HCT116 (cell line): ENCODE measurements at regions not wholly inside any gene's neighbourhood (a gene's known extent, or its start where the extent isn't known, plus 50 kb on each side); places are given as distances from the start of the nearest gene placed in this dataset.

ENCODE experiments used
- ATAC-seq: fragments of 200-7000 bp; cut with Tn5 transposase; 2 replicates; pipeline ENCODE4 v1.9.1; 2020; ENCODE audit warnings: mild to moderate bottlenecking, moderate library complexity
- BruUV-seq: library from RNA; stranded (reverse); fragments of 400-500 nt; replicated peaks from 2 replicates; lab custom pipeline; 2021; lab: Mats Ljungman, UMichigan
- CTCF ChIA-PET: fragments of 300-600 bp; sonication (Branson Sonifier 250); formaldehyde crosslinking; loops from one replicate; lab custom pipeline; 2021; ENCODE audit warnings: antibody characterized with exemption; lab: Charles Lee
- POLR2A ChIA-PET: fragments of 300-600, 350-600 bp; sonication (Branson Sonifier 250); formaldehyde crosslinking; loops from one replicate; lab custom pipeline; 2021; ENCODE audit warnings: antibody characterized with exemption; lab: Charles Lee
- RAD21 ChIA-PET, 2 experiments: fragments of 300-600 bp; sonication (Branson Sonifier 250); formaldehyde crosslinking; loops; one replicate each; lab custom pipeline; 2023; ENCODE audit warnings: low total read pairs in 2 of 2; ENCODE audit not compliant: uncharacterized antibody in 2 of 2, unreplicated experiment in 2 of 2, low non-redundant PET in 1 of 2; lab: Charles Lee
- DNase-seq: peaks from one replicate; pipeline ENCODE4 v3.0.0-alpha.2; 2010; ENCODE audit warnings: low read depth, low spot score
- H2AFZ ChIP-seq: fragments of 200-600 bp; shearing (Covaris generic), sonication (generic); 2 replicates; pipeline ENCODE4 v1.6.1; 2017; ENCODE audit warnings: low read depth, mixed run types, mixed read lengths, antibody characterized with exemption, low read length; ENCODE audit not compliant: poor library complexity, severe bottlenecking
- H3K27ac ChIP-seq: 2 replicates; pipeline ENCODE4 v1.5.1; 2012; ENCODE audit warnings: low read depth, low read length
- H3K27me3 ChIP-seq: fragments of 200-600 bp; sonication (generic); 2 replicates; pipeline ENCODE4 v1.6.1; 2016; ENCODE audit warnings: mixed run types, low read length, mixed read lengths; ENCODE audit not compliant: insufficient read depth
- H3K36me3 ChIP-seq, 2 experiments: fragments of 200-500 bp in 1 of 2; fragments of 200-600 bp in 1 of 2; sonication (Bioruptor generic) in 1 of 2; sonication (generic) in 1 of 2; 2 replicates each; pipeline versions ENCODE4 v1.5.1 to v1.6.1; 2014 to 2016; ENCODE audit warnings: low read length in 2 of 2, inconsistent platforms in 1 of 2, mixed read lengths in 1 of 2, mixed run types in 1 of 2; ENCODE audit not compliant: insufficient read depth in 2 of 2, control insufficient read depth in 1 of 2
- H3K4me1 ChIP-seq, 2 experiments: fragments of 200-600 bp in 1 of 2; sonication (generic) in 1 of 2; 2 replicates each; pipeline versions ENCODE4 v1.5.1 to v1.6.1; 2012 to 2017; ENCODE audit warnings: low read length in 2 of 2, inconsistent platforms in 1 of 2, mild to moderate bottlenecking in 1 of 2, mixed read lengths in 1 of 2, mixed run types in 1 of 2, moderate library complexity in 1 of 2; ENCODE audit not compliant: insufficient read depth in 2 of 2, control insufficient read depth in 1 of 2
- H3K4me2 ChIP-seq: fragments of 200-600 bp; sonication (generic); 2 replicates; pipeline ENCODE4 v1.6.1; 2017; ENCODE audit warnings: mixed run types, low read length, mixed read lengths
- H3K4me3 ChIP-seq, 2 experiments: fragments of 200-600 bp in 1 of 2; sonication (generic) in 1 of 2; replicated peaks in 1 of 2; 2 replicates each; pipeline ENCODE4 v1.5.1; 2011 to 2016; ENCODE audit warnings: low read length in 2 of 2, control low read depth in 1 of 2, low read depth in 1 of 2, mild to moderate bottlenecking in 1 of 2, mixed read lengths in 1 of 2, mixed run types in 1 of 2
- H3K79me2 ChIP-seq: fragments of 200-600 bp; sonication (generic); 2 replicates; pipeline ENCODE4 v1.6.1; 2017; ENCODE audit warnings: mild to moderate bottlenecking, mixed run types, low read length, moderate library complexity, mixed read lengths; ENCODE audit not compliant: insufficient read depth
- H3K9ac ChIP-seq: fragments of 200-600 bp; sonication (generic); 2 replicates; pipeline ENCODE4 v1.6.1; 2016; ENCODE audit warnings: low read length, mixed read lengths
- H3K9me2 ChIP-seq: fragments of 200-600 bp; sonication (generic), shearing (Covaris generic); 2 replicates; pipeline ENCODE4 v1.6.1; 2017; ENCODE audit warnings: mixed run types, mild to moderate bottlenecking, moderate library complexity; ENCODE audit not compliant: insufficient read depth
- H3K9me3 ChIP-seq, 2 experiments: fragments of 200-500 bp in 1 of 2; fragments of 200-600 bp in 1 of 2; sonication (Bioruptor generic) in 1 of 2; sonication (generic) in 1 of 2; 2 replicates each; pipeline ENCODE4 v1.6.1; 2014 to 2017; ENCODE audit warnings: low read length in 2 of 2, mixed read lengths in 2 of 2, inconsistent platforms in 1 of 2, low read depth in 1 of 2, mild to moderate bottlenecking in 1 of 2, mixed run types in 1 of 2, moderate library complexity in 1 of 2; ENCODE audit not compliant: control insufficient read depth in 1 of 2, insufficient read depth in 1 of 2
- H4K20me1 ChIP-seq: fragments of 200-600 bp; sonication (generic), shearing (Covaris generic); 2 replicates; pipeline ENCODE4 v1.6.1; 2017; ENCODE audit warnings: mixed run types, mild to moderate bottlenecking, moderate library complexity; ENCODE audit not compliant: insufficient read depth
- EGR1 ChIP-seq: IDR thresholded peaks from 2 replicates; pipeline ENCODE4 v1.6.1; 2012; ENCODE audit warnings: low read depth
- FOSL1 ChIP-seq: IDR thresholded peaks from 2 replicates; pipeline ENCODE4 v1.6.1; 2012; ENCODE audit warnings: low read depth
- POLR2AphosphoS5 ChIP-seq: IDR thresholded peaks from 2 replicates; pipeline ENCODE4 v1.6.1; 2011; ENCODE audit warnings: mild to moderate bottlenecking, low read depth, low read length, moderate library complexity
- SIN3A ChIP-seq: IDR thresholded peaks from 2 replicates; pipeline ENCODE4 v1.6.1; 2012; ENCODE audit warnings: low read depth
- SRF ChIP-seq: IDR thresholded peaks from 2 replicates; pipeline ENCODE4 v1.6.1; 2012; ENCODE audit warnings: low read depth
- TCF7L2 ChIP-seq: IDR thresholded peaks from 2 replicates; pipeline ENCODE4 v1.7.0; 2011; ENCODE audit warnings: borderline replicate concordance, inconsistent platforms; ENCODE audit not compliant: insufficient read depth, insufficient read length; ENCODE audit errors: extremely low read depth
- ZNF274 ChIP-seq: fragments of 200-500 bp; sonication (Bioruptor generic); IDR thresholded peaks from 2 replicates; pipeline ENCODE4 v1.6.1; 2014; ENCODE audit warnings: mild to moderate bottlenecking, low read depth, low read length, inconsistent platforms
- intact Hi-C: fragments of 100-400 bp; cut with micrococcal nuclease; formaldehyde crosslinking; loops from 2 replicates; pipeline ENCODE4 v1.10.0; 2022
- TF ChIP-seq, protein P1 (sequence below): IDR thresholded peaks from 2 replicates; pipeline ENCODE4 v1.6.1; 2011; ENCODE audit warnings: mild to moderate bottlenecking, low read length, moderate library complexity; ENCODE audit not compliant: insufficient replicate concordance; ENCODE audit errors: extremely low read depth
- TF ChIP-seq, protein P2 (sequence below): IDR thresholded peaks from 2 replicates; pipeline ENCODE4 v1.6.1; 2012; ENCODE audit warnings: low read depth

DNA sequence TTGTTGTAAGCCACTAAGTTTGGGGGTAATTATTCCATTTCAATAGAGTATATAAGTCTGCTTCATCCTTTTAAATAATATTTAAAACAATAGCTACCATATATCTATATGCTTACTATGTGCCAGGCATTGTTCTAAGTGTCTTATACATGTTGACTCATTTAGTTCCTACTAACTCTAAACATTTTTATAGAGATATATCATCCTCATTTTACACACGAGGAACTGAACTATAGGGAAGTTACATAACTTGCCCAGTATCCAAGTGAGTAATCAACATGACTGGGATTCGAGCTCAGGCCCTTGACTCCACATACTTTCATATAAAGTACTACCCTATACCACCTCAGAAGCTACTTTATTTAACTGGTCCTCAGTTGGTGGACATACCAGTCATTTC is 175.3 kb upstream of the RAI2 start (continued):
- TF ChIP-seq, protein P1, sequence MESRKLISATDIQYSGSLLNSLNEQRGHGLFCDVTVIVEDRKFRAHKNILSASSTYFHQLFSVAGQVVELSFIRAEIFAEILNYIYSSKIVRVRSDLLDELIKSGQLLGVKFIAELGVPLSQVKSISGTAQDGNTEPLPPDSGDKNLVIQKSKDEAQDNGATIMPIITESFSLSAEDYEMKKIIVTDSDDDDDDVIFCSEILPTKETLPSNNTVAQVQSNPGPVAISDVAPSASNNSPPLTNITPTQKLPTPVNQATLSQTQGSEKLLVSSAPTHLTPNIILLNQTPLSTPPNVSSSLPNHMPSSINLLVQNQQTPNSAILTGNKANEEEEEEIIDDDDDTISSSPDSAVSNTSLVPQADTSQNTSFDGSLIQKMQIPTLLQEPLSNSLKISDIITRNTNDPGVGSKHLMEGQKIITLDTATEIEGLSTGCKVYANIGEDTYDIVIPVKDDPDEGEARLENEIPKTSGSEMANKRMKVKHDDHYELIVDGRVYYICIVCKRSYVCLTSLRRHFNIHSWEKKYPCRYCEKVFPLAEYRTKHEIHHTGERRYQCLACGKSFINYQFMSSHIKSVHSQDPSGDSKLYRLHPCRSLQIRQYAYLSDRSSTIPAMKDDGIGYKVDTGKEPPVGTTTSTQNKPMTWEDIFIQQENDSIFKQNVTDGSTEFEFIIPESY: no peak
- TF ChIP-seq POLR2AphosphoS5 (no peak), EGR1 (no peak), ZNF274 (no peak), TCF7L2 (no peak), SRF (no peak)

DNA sequence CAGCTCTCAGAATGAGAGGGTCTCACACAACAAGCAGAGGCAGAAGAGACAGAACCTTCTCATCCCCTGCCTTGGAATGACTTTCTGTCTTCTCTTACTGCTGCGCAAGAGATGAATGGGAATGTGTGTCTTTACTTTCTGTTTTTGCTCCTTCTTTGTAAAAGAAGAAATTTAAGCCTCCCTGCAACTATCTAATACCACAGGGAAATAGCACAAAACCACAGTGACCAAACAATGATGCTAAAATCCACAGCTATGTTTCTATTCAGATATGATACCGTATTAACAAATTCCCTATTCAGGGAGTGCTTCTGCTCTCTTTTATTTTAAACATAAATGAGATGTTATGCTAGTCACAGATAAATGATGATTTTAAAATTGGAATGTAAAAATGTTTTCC is 173.8 kb upstream of the RAI2 start:
- no peak overlapping the region for H3K4me3 ChIP-seq
- H3K9me3 ChIP-seq: no peaks in the 10 kb centered on the region
- H3K4me2 ChIP-seq: no peak overlapping the region
- peaks cover 6% of the 10 kb centered on the region; the same call in 1 of the 2 replicates for H3K27me3 ChIP-seq
- no peak for ATAC-seq
- ChIA-PET CTCF (no interaction called here), RAD21 (no interaction called here), POLR2A (no interaction called here)
- no peaks in the 10 kb centered on the region for H3K79me2 ChIP-seq
- H4K20me1 ChIP-seq: no peaks in the 10 kb centered on the region
- H3K9ac ChIP-seq: no peak overlapping the region
- H3K4me1 ChIP-seq: no peaks in the 10 kb centered on the region
- no peak overlapping the region for H2AFZ ChIP-seq
- intact Hi-C loops: no loop called here
- no peaks in the 10 kb centered on the region for H3K36me3 ChIP-seq
- no TSS peak for BruUV-seq
- DNase-seq: no peak
- no peak overlapping the region for H3K27ac ChIP-seq
- H3K9me2 ChIP-seq: no peaks in the 10 kb centered on the region
- TF ChIP-seq FOSL1: no peak
- no peak for TF ChIP-seq SIN3A
- TF ChIP-seq, protein P2, sequence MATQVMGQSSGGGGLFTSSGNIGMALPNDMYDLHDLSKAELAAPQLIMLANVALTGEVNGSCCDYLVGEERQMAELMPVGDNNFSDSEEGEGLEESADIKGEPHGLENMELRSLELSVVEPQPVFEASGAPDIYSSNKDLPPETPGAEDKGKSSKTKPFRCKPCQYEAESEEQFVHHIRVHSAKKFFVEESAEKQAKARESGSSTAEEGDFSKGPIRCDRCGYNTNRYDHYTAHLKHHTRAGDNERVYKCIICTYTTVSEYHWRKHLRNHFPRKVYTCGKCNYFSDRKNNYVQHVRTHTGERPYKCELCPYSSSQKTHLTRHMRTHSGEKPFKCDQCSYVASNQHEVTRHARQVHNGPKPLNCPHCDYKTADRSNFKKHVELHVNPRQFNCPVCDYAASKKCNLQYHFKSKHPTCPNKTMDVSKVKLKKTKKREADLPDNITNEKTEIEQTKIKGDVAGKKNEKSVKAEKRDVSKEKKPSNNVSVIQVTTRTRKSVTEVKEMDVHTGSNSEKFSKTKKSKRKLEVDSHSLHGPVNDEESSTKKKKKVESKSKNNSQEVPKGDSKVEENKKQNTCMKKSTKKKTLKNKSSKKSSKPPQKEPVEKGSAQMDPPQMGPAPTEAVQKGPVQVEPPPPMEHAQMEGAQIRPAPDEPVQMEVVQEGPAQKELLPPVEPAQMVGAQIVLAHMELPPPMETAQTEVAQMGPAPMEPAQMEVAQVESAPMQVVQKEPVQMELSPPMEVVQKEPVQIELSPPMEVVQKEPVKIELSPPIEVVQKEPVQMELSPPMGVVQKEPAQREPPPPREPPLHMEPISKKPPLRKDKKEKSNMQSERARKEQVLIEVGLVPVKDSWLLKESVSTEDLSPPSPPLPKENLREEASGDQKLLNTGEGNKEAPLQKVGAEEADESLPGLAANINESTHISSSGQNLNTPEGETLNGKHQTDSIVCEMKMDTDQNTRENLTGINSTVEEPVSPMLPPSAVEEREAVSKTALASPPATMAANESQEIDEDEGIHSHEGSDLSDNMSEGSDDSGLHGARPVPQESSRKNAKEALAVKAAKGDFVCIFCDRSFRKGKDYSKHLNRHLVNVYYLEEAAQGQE: no peak
